NT2/D1 (cell line): ENCODE measurements at regions not wholly inside any gene's neighbourhood (a gene's known extent, or its start where the extent isn't known, plus 50 kb on each side); places are given as distances from the start of the nearest gene placed in this dataset.
"Not testable (repeated sequence)": the region's sequence is repeated elsewhere in the genome, so short reads cannot be mapped to it uniquely, and the experiment has no call there.

Experiments used
- DNase-seq: peaks from one replicate; pipeline ENCODE4 v3.0.0-alpha.2; 2011; ENCODE audit warnings: low read depth, low spot score
- H3K27me3 ChIP-seq: 2 replicates; pipeline ENCODE4 v1.6.0; 2011; ENCODE audit warnings: mild to moderate bottlenecking; ENCODE audit not compliant: insufficient read length, insufficient read depth
- H3K36me3 ChIP-seq: 2 replicates; pipeline ENCODE4 v1.6.1; 2011; ENCODE audit warnings: mild to moderate bottlenecking, low read length, mixed read lengths; ENCODE audit not compliant: insufficient read depth, insufficient read length
- H3K4me1 ChIP-seq: 2 replicates; pipeline ENCODE4 v1.5.1; 2011; ENCODE audit not compliant: insufficient read depth, insufficient read length
- H3K4me3 ChIP-seq: 2 replicates; pipeline ENCODE4 v1.5.1; 2011; ENCODE audit warnings: low read depth; ENCODE audit not compliant: insufficient read length
- H3K9ac ChIP-seq: 2 replicates; pipeline ENCODE4 v1.6.0; 2011; ENCODE audit warnings: low read depth; ENCODE audit not compliant: insufficient read length
- H3K9me3 ChIP-seq: 2 replicates; pipeline ENCODE4 v1.5.1; 2011; ENCODE audit warnings: mild to moderate bottlenecking, low read length; ENCODE audit not compliant: insufficient read depth
- SUZ12 ChIP-seq: IDR thresholded peaks from 2 replicates; pipeline ENCODE4 v1.6.1; 2011; ENCODE audit not compliant: insufficient read length, insufficient read depth; ENCODE audit errors: extremely low read depth
- YY1 ChIP-seq: IDR thresholded peaks from 2 replicates; pipeline ENCODE4 v1.6.1; 2011; ENCODE audit not compliant: insufficient read length, insufficient read depth
- ZNF274 ChIP-seq: IDR thresholded peaks from 2 replicates; pipeline ENCODE4 v1.6.1; 2011; ENCODE audit warnings: mild to moderate bottlenecking, low read depth, low read length

GRCh38 chrX:150229481-150229880, 133.6 kb upstream of the MAMLD1 start:
- Histone ChIP-seq H3K4me1 (no peaks in the 10 kb centered on the region), H3K9me3 (no peaks in the 10 kb centered on the region), H3K4me3 (no peak overlapping the region), H3K9ac (no peak overlapping the region), H3K36me3 (no peaks in the 10 kb centered on the region), H3K27me3 (peaks cover 43% of the 10 kb centered on the region)
- DNase-seq: no peak
- TF ChIP-seq YY1 (no peak), ZNF274 (no peak), SUZ12 (no peak)

- DNase-seq: not testable (repeated sequence)
These were observed 132.2 kb upstream of the MAMLD1 start for GRCh38 chrX:150230952-150231351.

GRCh38 chrX:150231368-150231767, 131.7 kb upstream of the MAMLD1 start:
- not testable (repeated sequence) for H3K4me1 ChIP-seq, DNase-seq, H3K9me3 ChIP-seq, H3K4me3 ChIP-seq, H3K36me3 ChIP-seq, H3K9ac ChIP-seq
- H3K27me3 ChIP-seq: peaks cover 37% of the 10 kb centered on the region

More at GRCh38 chrX:150230952-150231351, 132.2 kb upstream of the MAMLD1 start:
- H3K36me3 ChIP-seq, H3K9me3 ChIP-seq, H3K4me3 ChIP-seq, H3K9ac ChIP-seq, H3K4me1 ChIP-seq: not testable (repeated sequence)
- peaks cover 37% of the 10 kb centered on the region for H3K27me3 ChIP-seq

DNA sequence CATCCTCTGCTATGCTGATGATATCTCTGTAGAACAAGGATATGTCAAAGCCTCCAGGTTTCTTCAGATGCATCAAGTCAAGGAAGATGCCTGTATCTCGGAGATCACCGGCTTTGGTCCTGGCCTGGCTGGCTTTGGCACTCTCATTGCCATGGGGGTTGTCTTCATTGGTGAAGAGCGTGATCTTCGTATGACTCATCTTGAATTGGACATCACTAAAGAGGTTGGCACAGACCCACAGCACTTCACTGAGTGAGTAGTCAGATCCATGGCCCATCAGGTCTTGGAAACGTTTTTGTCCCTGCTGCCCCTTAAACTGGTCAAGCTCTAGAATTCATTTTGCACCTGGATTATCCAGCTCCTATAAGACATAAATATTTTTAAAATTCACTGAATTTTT, 130.9 kb upstream of the MAMLD1 start:
- not testable (repeated sequence) for DNase-seq, H3K9ac ChIP-seq, H3K36me3 ChIP-seq, H3K4me1 ChIP-seq, H3K4me3 ChIP-seq, H3K9me3 ChIP-seq
- H3K27me3 ChIP-seq: peaks cover 28% of the 10 kb centered on the region

DNA sequence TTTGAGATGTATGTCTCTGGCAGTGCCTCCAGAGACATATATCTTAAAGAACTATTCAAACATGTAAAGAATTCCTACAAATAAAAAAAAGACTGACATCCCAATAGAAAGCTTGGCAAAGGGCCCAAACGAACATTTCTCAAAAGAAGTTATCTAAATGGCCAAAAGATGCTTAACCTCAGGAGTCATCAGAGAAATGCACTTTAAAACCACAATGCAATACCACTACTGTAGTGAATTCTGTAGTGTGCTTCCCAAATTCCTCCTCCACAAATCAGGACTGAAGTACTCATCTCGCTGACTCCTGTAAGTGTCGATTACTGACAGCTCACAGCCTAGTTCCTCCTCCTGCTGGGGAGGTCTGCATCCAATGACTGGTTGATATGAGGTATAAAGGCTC, 129.0 kb upstream of the MAMLD1 start:
- H3K27me3 ChIP-seq: peaks cover 9% of the 10 kb centered on the region
- H3K9me3 ChIP-seq: no peaks in the 10 kb centered on the region
- no peak overlapping the region for H3K9ac ChIP-seq
- DNase-seq: no peak
- no peak for TF ChIP-seq SUZ12
- TF ChIP-seq YY1: no peak
- no peaks in the 10 kb centered on the region for H3K36me3 ChIP-seq
- H3K4me1 ChIP-seq: no peaks in the 10 kb centered on the region
- H3K4me3 ChIP-seq: no peak overlapping the region

DNA sequence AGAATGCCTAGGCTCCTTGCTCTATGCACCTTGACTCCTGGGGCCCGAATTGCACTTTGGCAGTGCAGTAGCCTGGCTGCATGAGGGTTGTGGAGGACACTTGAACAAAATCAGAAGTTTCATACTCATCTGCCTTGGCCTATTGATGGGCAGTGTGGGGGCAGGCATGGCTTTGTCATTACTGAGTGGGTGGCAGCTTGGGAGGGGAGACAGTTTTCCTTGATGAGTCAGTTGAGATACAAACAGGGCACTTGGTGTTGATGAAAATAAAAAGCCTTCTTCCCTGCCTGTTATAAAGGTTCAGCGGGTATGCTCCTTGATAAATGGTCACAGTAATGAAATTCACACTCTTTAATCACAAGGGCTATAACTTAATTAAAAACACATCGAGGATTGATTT, 126.8 kb upstream of the MAMLD1 start:
- Histone ChIP-seq H3K4me3 (no peak overlapping the region), H3K36me3 (no peaks in the 10 kb centered on the region), H3K9me3 (no peaks in the 10 kb centered on the region), H3K9ac (no peak overlapping the region), H3K4me1 (no peaks in the 10 kb centered on the region), H3K27me3 (no peaks in the 10 kb centered on the region)
- TF ChIP-seq SUZ12 (no peak), ZNF274 (no peak), YY1 (no peak)
- no peak for DNase-seq

DNA sequence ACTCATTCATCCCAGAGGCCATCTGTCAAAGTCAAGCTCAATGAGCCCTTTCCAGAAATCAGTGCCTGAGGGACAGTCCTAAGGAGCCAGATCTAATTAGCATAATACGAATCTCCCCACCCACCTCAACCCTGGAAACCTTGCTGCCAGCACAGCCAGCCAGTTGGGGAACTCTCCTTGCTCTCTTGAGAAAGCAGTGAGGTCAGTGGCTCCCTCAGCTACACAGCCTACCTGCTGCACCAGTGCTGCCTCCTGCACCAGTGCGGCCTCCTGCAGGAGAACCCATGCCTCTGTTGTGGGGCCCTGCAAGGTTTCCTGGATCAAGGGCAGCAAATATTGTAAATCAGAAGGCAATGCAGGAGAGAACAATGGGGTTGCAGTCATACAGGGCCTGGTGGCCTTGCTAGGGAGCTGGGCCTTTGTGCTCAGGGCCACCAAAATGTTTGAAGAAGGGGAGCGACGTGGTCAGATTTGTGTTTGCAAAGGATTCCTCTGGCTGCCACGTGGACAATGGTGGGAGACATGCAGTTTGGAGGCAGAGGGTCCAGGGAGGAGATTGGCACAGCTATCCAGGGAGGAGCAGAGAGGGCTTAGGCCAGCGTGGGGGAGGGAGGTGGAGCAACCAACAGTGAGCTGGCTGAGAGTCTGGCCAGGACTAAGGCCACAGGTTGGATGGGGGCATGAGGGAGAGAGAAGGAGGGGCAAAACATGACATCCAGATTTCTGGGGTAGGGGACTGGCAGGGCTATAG, 124.3 kb upstream of the MAMLD1 start:
- Histone ChIP-seq H3K9me3 (no peaks in the 10 kb centered on the region), H3K27me3 (no peaks in the 10 kb centered on the region)
- DNase-seq: no peak

More for the DNA sequence above, 124.3 kb upstream of the MAMLD1 start:
- no peak for TF ChIP-seq YY1
- no peak for TF ChIP-seq ZNF274
- TF ChIP-seq SUZ12: no peak
- no peak overlapping the region for H3K9ac ChIP-seq
- H3K4me3 ChIP-seq: no peak overlapping the region
- no peaks in the 10 kb centered on the region for H3K4me1 ChIP-seq
- no peaks in the 10 kb centered on the region for H3K36me3 ChIP-seq
